CD8-positive, alpha-beta memory T cell (primary cell): ENCODE measurements at regions not wholly inside any gene's neighbourhood (a gene's known extent, or its start where the extent isn't known, plus 50 kb on each side); places are given as distances from the start of the nearest gene placed in this dataset.
"Not testable (repeated sequence)": the region's sequence is repeated elsewhere in the genome, so short reads cannot be mapped to it uniquely, and the experiment has no call there.

ENCODE experiments used
- CTCF ChIA-PET: fragments of 350-600 bp; sonication (Branson Sonifier 250); formaldehyde crosslinking; loops from one replicate; lab custom pipeline; 2021; ENCODE audit warnings: antibody characterized with exemption; lab: Charles Lee
- POLR2A ChIA-PET: fragments of 350-600 bp; sonication (Branson Sonifier 250); formaldehyde crosslinking; loops from one replicate; lab custom pipeline; 2021; ENCODE audit warnings: antibody characterized with exemption; lab: Charles Lee
- DNase-seq, 5 donors: peaks; one replicate each; pipeline versions ENCODE4 v3.0.0 to v3.0.0-alpha.2; 2020 to 2022; ENCODE audit warnings: mixed read lengths in 1 of 5
- H3K27ac ChIP-seq: one replicate; pipeline ENCODE4 v1.7.0; 2013; ENCODE audit warnings: low read depth, mild to moderate bottlenecking, low read length, moderate library complexity
- H3K27me3 ChIP-seq: 2 replicates; pipeline ENCODE4 v1.7.0; 2013; ENCODE audit warnings: low read length, mild to moderate bottlenecking; ENCODE audit not compliant: insufficient read depth, poor library complexity, severe bottlenecking
- H3K36me3 ChIP-seq: 2 replicates; pipeline ENCODE4 v1.7.0; 2013; ENCODE audit warnings: mild to moderate bottlenecking, low read length, moderate library complexity; ENCODE audit not compliant: insufficient read depth
- H3K4me1 ChIP-seq: 2 replicates; pipeline ENCODE4 v1.7.0; 2013; ENCODE audit warnings: mild to moderate bottlenecking, low read length, moderate library complexity; ENCODE audit not compliant: insufficient read depth
- H3K4me3 ChIP-seq: 2 replicates; pipeline ENCODE4 v1.7.0; 2013; ENCODE audit warnings: mild to moderate bottlenecking, low read length
- H3K9me3 ChIP-seq: 2 replicates; pipeline ENCODE4 v1.7.0; 2013; ENCODE audit warnings: mild to moderate bottlenecking, low read length
- H3K27ac Mint-ChIP-seq, 8 donors: one replicate each; pipeline ENCODE4 v1.8.0; 2020 to 2021; ENCODE audit warnings: mixed read lengths in 8 of 8, mild to moderate bottlenecking in 6 of 8, inconsistent platforms in 3 of 8, moderate library complexity in 3 of 8
- H3K27me3 Mint-ChIP-seq, 2 donors: one replicate each; pipeline ENCODE4 v1.8.0; 2020 to 2021; ENCODE audit warnings: mixed read lengths in 2 of 2, mild to moderate bottlenecking in 1 of 2, moderate library complexity in 1 of 2
- H3K36me3 Mint-ChIP-seq, 3 donors: one replicate each; pipeline ENCODE4 v1.8.0; 2020 to 2021; ENCODE audit warnings: mixed read lengths in 3 of 3, inconsistent platforms in 1 of 3, mild to moderate bottlenecking in 1 of 3
- H3K4me1 Mint-ChIP-seq, 3 donors: one replicate each; pipeline ENCODE4 v1.8.0; 2020 to 2021; ENCODE audit warnings: mixed read lengths in 3 of 3, inconsistent platforms in 1 of 3, mild to moderate bottlenecking in 1 of 3
- H3K4me3 Mint-ChIP-seq, 7 donors: one replicate each; pipeline ENCODE4 v1.8.0; 2020 to 2021; ENCODE audit warnings: mixed read lengths in 7 of 7, mild to moderate bottlenecking in 6 of 7, moderate library complexity in 4 of 7, inconsistent platforms in 2 of 7
- H3K9me3 Mint-ChIP-seq, 5 donors: one replicate each; pipeline ENCODE4 v1.8.0; 2020 to 2022; ENCODE audit warnings: mixed read lengths in 5 of 5, mild to moderate bottlenecking in 3 of 5, moderate library complexity in 2 of 5, inconsistent platforms in 1 of 5

DNA sequence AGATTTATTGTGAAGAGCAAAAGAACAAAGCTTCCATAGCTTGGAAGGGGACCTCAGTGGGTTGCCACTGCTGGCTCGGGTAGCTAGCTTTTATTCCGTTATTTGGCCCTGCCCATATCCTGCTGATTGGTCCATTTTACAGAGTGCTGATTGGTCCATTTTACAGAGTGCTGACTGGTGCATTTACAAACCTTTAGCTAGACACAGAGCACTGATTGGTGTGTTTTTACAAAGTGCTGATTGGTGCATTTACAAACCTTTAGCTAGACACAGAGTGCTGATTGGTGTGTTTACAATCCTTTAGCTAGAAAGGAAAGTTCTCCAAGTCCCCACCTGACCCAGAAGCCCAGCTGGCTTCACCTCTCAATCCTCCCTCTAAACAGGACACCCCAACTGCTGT, 91.6 kb downstream of the EBLN2 start:
- POLR2A ChIA-PET, H3K4me3 ChIP-seq, H3K9me3 ChIP-seq, H3K4me3 Mint-ChIP-seq, H3K9me3 Mint-ChIP-seq, CTCF ChIA-PET, H3K27ac ChIP-seq, H3K27me3 Mint-ChIP-seq, H3K4me1 Mint-ChIP-seq, H3K27me3 ChIP-seq, H3K36me3 ChIP-seq, H3K36me3 Mint-ChIP-seq, DNase-seq, H3K4me1 ChIP-seq: not testable (repeated sequence)
- H3K27ac Mint-ChIP-seq, result peak overlapping the region in 2 of 8 donors; percentile 36 to 68

DNA sequence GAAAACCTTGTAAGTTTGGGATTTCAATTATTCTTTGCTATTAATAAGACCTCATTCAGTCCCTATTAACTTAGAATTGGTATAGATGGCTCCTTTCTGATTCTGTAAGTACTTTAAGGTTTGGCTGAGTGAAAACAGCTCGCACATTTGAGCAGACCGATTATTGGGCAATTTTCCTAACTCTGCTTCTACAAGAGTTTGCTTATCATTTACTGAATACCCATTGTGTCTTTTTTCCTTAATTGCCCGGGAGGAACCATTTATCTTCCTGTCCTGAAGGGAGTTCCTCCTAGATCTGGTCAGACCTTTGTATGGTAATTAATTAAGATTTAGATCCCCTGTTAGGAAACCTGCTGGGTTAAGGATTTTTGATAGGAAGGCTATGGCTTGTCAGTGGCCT, 92.8 kb downstream of the EBLN2 start:
- H3K27ac Mint-ChIP-seq, DNase-seq, H3K9me3 ChIP-seq, H3K27ac ChIP-seq, CTCF ChIA-PET, H3K36me3 ChIP-seq, H3K4me3 ChIP-seq, H3K4me1 ChIP-seq, H3K9me3 Mint-ChIP-seq, POLR2A ChIA-PET, H3K4me3 Mint-ChIP-seq, H3K4me1 Mint-ChIP-seq, H3K27me3 ChIP-seq, H3K36me3 Mint-ChIP-seq: not testable (repeated sequence)
- peaks cover 10% of the 10 kb centered on the region in 2 donors for H3K27me3 Mint-ChIP-seq

DNA sequence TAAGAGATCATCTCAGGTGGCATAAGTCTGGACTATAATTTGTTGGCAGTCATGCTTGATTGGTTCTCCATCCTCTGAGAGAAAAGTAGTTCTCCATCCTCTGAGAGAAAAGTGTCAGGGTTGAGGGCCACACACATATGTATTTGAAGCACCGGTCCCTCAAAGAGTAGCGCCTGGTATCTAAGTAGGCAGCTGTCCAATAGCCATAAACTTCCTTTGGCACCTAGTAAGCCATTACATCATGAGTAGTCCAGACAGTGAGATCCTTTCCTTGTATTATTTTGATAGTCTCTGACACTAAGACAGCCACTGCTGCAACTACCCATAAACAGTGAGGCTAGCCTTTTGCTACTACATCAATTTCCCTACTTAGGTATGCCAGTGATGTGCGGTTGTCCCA, 94.0 kb downstream of the EBLN2 start:
- H3K36me3 ChIP-seq, POLR2A ChIA-PET, H3K36me3 Mint-ChIP-seq, CTCF ChIA-PET, H3K4me3 ChIP-seq, DNase-seq, H3K4me1 ChIP-seq, H3K27ac Mint-ChIP-seq, H3K9me3 ChIP-seq, H3K27me3 ChIP-seq, H3K9me3 Mint-ChIP-seq, H3K4me3 Mint-ChIP-seq, H3K27ac ChIP-seq, H3K4me1 Mint-ChIP-seq: not testable (repeated sequence)
- H3K27me3 Mint-ChIP-seq, result peaks cover 8 to 10% of the 10 kb centered on the region in 2 donors

DNA sequence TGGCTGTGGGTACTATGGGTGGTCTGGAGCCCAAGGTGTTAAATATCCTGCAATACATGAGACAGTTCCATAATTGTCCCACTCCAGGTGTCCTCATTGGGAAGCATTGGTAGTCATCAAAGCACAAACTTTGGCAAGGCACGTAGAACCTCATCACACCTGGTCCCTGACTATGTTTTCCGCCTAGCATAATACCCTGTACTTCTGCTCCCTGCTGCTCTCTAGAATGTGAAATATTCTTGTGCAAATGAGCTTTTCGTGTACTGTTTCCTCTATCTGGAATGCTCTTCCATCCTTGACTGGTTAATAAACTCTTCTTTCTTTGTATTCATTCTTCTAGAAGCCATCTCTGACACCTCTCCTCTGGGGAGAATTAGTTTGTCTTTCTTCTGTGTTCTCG, 103.2 kb downstream of the EBLN2 start:
- no peaks in the 10 kb centered on the region for H3K36me3 Mint-ChIP-seq
- Histone ChIP-seq H3K27me3 (no peaks in the 10 kb centered on the region), H3K27ac (no peak overlapping the region), H3K9me3 (no peaks in the 10 kb centered on the region), H3K4me3 (no peak overlapping the region), H3K36me3 (no peaks in the 10 kb centered on the region), H3K4me1 (no peaks in the 10 kb centered on the region)
- no peaks in the 10 kb centered on the region for H3K4me1 Mint-ChIP-seq
- no peak overlapping the region for H3K27ac Mint-ChIP-seq
- ChIA-PET POLR2A (no interaction called here), CTCF (no interaction called here)
- peaks cover 0 to 2% (median 2%) of the 10 kb centered on the region in 5 donors for H3K9me3 Mint-ChIP-seq
- H3K27me3 Mint-ChIP-seq, result peaks cover 0 to 2% of the 10 kb centered on the region in 2 donors
- H3K4me3 Mint-ChIP-seq, result no peak overlapping the region
- no peak for DNase-seq

- Mint-ChIP-seq H3K9me3 (no peaks in the 10 kb centered on the region), H3K27me3 (peaks cover 7% of the 10 kb centered on the region in 2 donors), H3K4me3 (no peak overlapping the region), H3K27ac (no peak overlapping the region), H3K4me1 (no peaks in the 10 kb centered on the region), H3K36me3 (no peaks in the 10 kb centered on the region)
- H3K4me1 ChIP-seq, result no peaks in the 10 kb centered on the region
- no peaks in the 10 kb centered on the region for H3K27me3 ChIP-seq
- no peak overlapping the region for H3K4me3 ChIP-seq
- no peaks in the 10 kb centered on the region for H3K36me3 ChIP-seq
- ChIA-PET CTCF (no interaction called here), POLR2A (no interaction called here)
- H3K27ac ChIP-seq, result no peak overlapping the region
- no peaks in the 10 kb centered on the region for H3K9me3 ChIP-seq
- no peak for DNase-seq
These were observed 114.2 kb downstream of the EBLN2 start for GRCh38 chr3:73175698-73176097.

DNA sequence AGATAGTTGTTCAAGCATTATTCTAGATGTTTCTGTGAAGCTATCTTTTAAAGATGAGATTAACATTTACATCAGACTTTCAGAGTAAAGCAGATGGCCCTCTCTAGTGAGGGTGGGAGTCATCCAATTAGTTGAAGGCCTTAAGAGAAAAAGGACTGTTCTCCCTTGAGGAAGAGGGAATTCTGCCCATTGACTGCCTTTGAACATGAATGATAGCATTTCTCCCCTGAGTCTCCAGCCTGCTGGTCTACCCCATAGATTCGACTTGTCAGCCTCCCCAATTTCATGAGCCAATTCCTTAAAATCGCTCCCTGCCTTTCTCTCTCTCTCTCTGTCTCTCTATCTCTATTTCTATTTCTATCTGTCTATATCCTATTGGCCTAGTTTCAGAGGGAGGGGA, 115.5 kb downstream of the EBLN2 start:
- ChIA-PET CTCF (no interaction called here), POLR2A (no interaction called here)
- Mint-ChIP-seq H3K36me3 (no peaks in the 10 kb centered on the region), H3K27ac (no peak overlapping the region), H3K4me1 (no peaks in the 10 kb centered on the region), H3K9me3 (no peaks in the 10 kb centered on the region), H3K27me3 (peaks cover 4 to 7% of the 10 kb centered on the region in 2 donors), H3K4me3 (no peak overlapping the region)
- H3K9me3 ChIP-seq, result no peaks in the 10 kb centered on the region
- no peak overlapping the region for H3K27ac ChIP-seq
- no peak overlapping the region for H3K4me3 ChIP-seq
- no peaks in the 10 kb centered on the region for H3K27me3 ChIP-seq
- DNase-seq, result no peak
- H3K36me3 ChIP-seq, result no peaks in the 10 kb centered on the region
- no peaks in the 10 kb centered on the region for H3K4me1 ChIP-seq

- Histone ChIP-seq H3K4me3 (no peak overlapping the region), H3K9me3 (no peaks in the 10 kb centered on the region), H3K27ac (no peak overlapping the region), H3K27me3 (no peaks in the 10 kb centered on the region), H3K4me1 (no peaks in the 10 kb centered on the region), H3K36me3 (no peaks in the 10 kb centered on the region)
- DNase-seq, result no peak
- Mint-ChIP-seq H3K9me3 (peaks cover 0 to 2% (median 0%) of the 10 kb centered on the region in 5 donors), H3K36me3 (no peaks in the 10 kb centered on the region), H3K27me3 (peaks cover 4 to 7% of the 10 kb centered on the region in 2 donors), H3K4me1 (no peaks in the 10 kb centered on the region), H3K27ac (no peak overlapping the region), H3K4me3 (no peak overlapping the region)
- POLR2A ChIA-PET, result no interaction called here
- CTCF ChIA-PET, result no interaction called here
These were observed 116.4 kb downstream of the EBLN2 start for GRCh38 chr3:73177827-73178226.

- Mint-ChIP-seq H3K4me1 (no peaks in the 10 kb centered on the region), H3K4me3 (no peak overlapping the region), H3K36me3 (no peaks in the 10 kb centered on the region), H3K27ac (no peak overlapping the region), H3K9me3 (peaks cover 0 to 2% (median 0%) of the 10 kb centered on the region in 5 donors), H3K27me3 (peaks cover 4% of the 10 kb centered on the region in 2 donors)
- Histone ChIP-seq H3K27me3 (no peaks in the 10 kb centered on the region), H3K9me3 (no peaks in the 10 kb centered on the region), H3K27ac (no peak overlapping the region), H3K4me1 (no peaks in the 10 kb centered on the region), H3K36me3 (no peaks in the 10 kb centered on the region), H3K4me3 (no peak overlapping the region)
- ChIA-PET POLR2A (no interaction called here), CTCF (no interaction called here)
- DNase-seq, result no peak
These were observed 118.1 kb downstream of the EBLN2 start for GRCh38 chr3:73179601-73180000.

GRCh38 chr3:73186741-73187140, 125.3 kb downstream of the EBLN2 start:
- H3K36me3 Mint-ChIP-seq, result no peaks in the 10 kb centered on the region
- DNase-seq, result no peak
- Histone ChIP-seq H3K9me3 (no peaks in the 10 kb centered on the region), H3K36me3 (no peaks in the 10 kb centered on the region), H3K4me3 (no peak overlapping the region), H3K27ac (no peak overlapping the region), H3K4me1 (no peaks in the 10 kb centered on the region), H3K27me3 (no peaks in the 10 kb centered on the region)
- no peaks in the 10 kb centered on the region for H3K4me1 Mint-ChIP-seq
- CTCF ChIA-PET, result no interaction called here
- H3K27me3 Mint-ChIP-seq, result peaks cover 3 to 7% of the 10 kb centered on the region in 2 donors
- no peak overlapping the region for H3K4me3 Mint-ChIP-seq
- POLR2A ChIA-PET, result no interaction called here
- H3K27ac Mint-ChIP-seq, result no peak overlapping the region
- peaks cover 0 to 2% (median 0%) of the 10 kb centered on the region in 5 donors for H3K9me3 Mint-ChIP-seq
